Body of pancreas (tissue), 4 donors: ENCODE measurements at regions not wholly inside any gene's neighbourhood (a gene's known extent, or its start where the extent isn't known, plus 50 kb on each side); places are given as distances from the start of the nearest gene placed in this dataset.

Source experiments
- POLR2A ChIP-seq, 3 donors: fragments of 450-650 bp; IDR thresholded peaks; one replicate each; pipeline ENCODE4 v1.6.1; 2016; ENCODE audit warnings: antibody characterized with exemption in 3 of 3, mild to moderate bottlenecking in 2 of 3
- TF ChIP-seq, protein P1 (sequence below), 7 experiments: fragments of 450-650 bp in 4 of 7; fragments of 200-600 bp in 3 of 7; sonication (generic) in 3 of 7; IDR thresholded peaks; one replicate each; pipeline ENCODE4 v1.5.1; 2016 to 2019; ENCODE audit warnings: antibody characterized with exemption in 7 of 7

DNA sequence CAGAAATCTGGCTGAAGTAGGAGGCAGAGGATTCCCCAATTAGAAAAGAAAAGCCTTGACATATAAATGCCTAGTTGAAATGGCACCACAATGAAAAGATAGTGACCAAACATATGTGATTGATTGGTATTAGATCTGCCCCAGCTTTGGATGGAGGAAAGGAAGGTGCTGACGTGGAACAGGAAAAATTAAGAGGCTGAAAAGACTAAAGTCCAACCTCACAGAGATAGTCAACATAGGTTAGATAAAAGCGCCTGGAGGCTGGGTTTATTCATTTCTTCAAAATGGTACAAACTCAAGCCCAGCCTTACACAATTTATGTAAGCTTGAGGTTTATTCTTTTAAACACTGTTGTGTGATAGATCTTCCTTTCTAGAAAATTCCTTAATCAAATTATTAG is 129.6 kb downstream of the RPS29 start:
- TF ChIP-seq, protein P1, sequence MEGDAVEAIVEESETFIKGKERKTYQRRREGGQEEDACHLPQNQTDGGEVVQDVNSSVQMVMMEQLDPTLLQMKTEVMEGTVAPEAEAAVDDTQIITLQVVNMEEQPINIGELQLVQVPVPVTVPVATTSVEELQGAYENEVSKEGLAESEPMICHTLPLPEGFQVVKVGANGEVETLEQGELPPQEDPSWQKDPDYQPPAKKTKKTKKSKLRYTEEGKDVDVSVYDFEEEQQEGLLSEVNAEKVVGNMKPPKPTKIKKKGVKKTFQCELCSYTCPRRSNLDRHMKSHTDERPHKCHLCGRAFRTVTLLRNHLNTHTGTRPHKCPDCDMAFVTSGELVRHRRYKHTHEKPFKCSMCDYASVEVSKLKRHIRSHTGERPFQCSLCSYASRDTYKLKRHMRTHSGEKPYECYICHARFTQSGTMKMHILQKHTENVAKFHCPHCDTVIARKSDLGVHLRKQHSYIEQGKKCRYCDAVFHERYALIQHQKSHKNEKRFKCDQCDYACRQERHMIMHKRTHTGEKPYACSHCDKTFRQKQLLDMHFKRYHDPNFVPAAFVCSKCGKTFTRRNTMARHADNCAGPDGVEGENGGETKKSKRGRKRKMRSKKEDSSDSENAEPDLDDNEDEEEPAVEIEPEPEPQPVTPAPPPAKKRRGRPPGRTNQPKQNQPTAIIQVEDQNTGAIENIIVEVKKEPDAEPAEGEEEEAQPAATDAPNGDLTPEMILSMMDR (IDR thresholded peaks at IDR 0.05), result no peak
- no peak for TF ChIP-seq POLR2A (IDR thresholded peaks at IDR 0.05)
